Stimulated activated CD4-positive, alpha-beta T cell treated with anti-CD3 and anti-CD28 coated beads, Interleukin-12 subunit alpha, Interleukin-12 subunit beta, amount 100 ng/mL, for 48 hours (primary cell): ENCODE measurements at regions not wholly inside any gene's neighbourhood (a gene's known extent, or its start where the extent isn't known, plus 50 kb on each side); places are given as distances from the start of the nearest gene placed in this dataset.
"Not testable (repeated sequence)": the region's sequence is repeated elsewhere in the genome, so short reads cannot be mapped to it uniquely, and the experiment has no call there.

Source experiments
- DNase-seq, 3 donors: peaks; one replicate each; pipeline ENCODE4 v3.0.0-alpha.2; 2020; ENCODE audit warnings: low read depth in 2 of 3, low spot score in 1 of 3

DNA sequence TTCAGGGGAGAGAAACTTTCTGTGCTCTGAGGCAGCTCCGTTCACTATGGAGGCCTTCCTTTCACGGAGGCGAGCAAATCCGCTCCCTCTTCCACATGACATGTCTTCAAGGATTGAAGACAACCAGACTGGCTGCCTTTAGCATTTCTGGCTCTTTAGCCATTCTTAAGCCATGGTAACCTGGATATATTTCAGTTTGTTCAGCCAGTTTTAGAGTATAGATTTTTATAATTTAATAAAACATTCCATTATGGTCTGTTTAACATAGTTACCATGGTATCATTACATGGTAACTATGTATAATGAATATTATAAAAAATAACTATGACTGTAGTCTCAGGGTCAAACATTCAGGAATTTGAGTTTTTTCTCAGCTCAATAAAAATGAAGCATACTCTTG is 54.2 kb upstream of the NFIA start:
- no peak for DNase-seq

DNA sequence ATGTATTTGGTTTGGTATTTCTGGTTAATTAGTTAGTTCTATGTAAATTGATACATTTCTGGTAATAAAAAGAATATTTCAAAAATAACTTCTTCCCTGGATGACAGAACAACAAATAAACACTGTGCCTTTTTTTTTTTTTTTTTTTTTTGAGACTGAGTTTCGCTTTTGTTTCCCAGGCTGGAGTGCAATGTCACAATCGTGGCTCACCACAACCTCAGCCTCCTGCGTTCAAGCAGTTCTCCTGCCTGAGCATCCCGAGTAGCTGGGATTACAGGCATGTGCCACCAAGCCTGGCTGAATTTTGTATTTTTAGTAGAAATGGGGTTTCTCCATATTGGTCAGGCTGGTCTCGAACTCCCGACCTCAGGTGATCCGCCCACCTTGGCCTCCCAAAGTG is 64.3 kb upstream of the NFIA start:
- not testable (repeated sequence) for DNase-seq

DNA sequence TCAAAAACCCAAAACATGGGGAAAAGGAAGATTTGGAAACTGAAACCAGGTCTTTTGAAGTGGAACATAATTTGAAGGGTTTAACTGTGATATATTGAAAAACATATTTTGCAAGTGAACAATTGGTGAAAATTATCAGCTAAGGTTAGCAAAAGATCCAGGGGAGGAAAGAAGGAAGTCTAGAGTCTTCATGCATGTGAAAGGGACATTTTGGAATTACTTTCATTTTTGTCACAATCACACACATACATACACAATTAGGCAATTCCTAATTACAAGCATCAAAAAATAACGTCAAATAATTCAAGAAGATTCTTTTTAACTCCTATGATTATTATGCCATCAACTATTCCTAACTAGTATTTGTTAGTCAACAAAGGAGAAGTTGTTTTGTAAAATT is 64.7 kb upstream of the NFIA start:
- no peak for DNase-seq

DNA sequence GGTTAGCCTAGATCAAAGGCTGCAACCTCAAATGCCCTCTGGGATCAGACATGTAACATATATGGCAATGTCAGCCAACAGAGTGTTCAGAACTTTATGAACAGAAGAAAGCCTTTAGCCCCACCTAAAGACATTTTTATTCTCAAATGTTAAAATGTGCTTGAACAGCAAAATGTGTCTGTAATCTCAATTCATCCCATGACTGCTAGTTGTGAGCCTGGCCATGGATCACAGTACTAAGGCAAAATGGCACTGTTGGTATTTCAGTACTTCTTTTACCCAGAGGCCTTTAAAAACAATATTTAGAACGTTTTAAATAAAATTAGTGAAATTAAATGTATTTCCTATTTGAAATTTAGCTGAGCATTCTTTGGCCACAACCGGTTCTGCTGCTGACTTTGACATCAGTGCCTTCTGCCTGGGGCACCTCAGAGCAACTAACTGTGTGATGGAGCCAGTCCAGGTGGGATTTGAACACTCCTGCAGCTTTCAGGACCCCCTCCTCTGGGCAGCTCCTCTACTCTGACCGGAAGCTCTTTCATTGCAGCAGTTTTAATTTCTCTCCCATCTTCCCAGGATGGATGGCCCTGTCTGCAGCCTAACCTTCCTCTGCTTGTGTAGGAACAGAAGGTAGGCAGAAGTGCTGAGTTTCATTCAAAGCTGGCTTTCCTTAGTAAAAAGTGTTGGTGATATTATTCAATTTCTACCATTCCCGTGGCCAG is 68.3 kb upstream of the NFIA start:
- no peak for DNase-seq

DNA sequence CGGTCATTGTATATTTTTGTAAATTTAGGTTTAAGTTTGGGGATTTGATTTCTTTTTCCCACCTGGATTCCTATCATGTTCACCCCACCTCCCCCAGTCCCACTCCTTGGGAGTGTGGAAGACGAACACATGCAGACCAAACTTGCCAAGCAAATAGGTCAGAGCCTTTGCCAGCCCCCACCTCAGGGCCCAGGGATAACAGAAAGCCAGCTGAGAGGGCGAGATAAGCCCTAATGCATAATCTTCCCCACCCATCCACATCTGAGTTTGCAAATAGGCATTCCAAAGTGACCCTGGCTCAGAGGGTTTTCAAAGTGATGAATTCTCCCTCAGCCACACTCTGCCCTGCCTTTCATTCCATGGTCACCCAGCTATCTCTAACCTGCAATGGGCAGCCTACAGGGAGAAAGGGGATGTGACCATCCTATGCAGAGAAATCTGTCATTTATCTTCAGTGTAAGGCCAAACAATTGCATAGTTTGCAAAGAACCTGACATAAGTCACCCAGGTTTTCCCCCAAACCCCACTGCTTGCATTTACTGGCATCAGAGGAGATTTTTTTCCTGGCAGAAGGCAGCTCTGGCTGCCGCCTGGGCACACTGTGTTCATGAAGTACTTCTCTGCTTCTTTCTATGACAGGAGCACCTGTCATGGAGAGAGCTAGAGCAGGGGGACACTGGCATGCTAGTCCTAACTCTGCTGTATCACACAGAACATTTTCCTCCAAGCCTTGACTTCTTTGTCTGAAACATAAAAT is 69.0 kb upstream of the NFIA start:
- no peak for DNase-seq

DNA sequence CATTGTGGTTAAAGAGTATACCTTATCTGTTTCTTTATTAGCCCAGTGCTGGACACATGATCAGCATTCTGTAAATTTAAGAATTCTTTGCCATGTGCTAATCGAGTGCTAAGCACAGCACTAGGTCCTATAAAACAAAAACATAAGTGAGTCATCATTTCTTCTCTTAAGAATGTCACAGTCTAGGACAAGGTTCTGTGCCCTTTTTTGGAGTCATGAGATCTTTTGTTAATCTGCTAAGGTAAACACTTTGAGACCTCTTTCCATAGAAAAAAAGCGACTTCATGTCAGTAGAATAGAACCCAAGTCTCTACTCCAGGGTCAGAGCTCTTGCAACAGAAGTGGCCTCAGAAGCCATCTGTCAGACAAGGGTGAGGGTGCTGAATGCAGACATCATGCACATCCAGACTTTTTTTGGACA is 70.0 kb upstream of the NFIA start:
- no peak for DNase-seq

DNA sequence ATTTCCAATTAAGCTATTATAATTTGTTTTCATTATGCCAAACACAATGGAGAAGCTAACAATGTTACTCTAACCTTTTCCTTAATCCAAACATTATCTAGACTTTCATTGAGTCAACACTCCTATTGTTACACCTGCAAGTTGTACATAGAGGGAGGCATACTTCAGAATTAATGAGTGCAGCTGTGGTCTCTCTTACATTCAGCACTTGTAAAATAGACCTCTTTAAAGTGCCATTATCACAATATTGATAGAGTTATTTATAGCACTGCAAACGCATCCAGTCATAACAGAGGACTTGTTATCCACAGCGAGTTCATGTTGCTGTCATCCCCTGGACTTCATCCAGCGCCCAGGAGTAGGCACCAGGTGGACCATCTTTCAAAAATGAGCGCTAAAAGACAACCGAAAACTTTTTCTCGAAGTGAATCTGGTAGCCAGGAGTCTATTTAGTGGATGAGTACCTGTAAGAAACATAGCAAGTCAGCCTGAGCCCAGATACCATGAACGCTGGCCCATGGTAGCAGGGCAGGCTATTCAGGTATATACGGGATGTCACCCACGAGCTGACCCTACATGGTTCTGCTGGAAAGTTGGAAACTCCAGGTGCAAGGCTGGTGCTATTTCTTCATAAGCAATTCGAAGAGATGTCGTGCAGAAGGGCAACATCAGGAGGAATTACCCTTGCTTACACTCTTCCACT is 70.6 kb upstream of the NFIA start:
- DNase-seq: no peak

DNA sequence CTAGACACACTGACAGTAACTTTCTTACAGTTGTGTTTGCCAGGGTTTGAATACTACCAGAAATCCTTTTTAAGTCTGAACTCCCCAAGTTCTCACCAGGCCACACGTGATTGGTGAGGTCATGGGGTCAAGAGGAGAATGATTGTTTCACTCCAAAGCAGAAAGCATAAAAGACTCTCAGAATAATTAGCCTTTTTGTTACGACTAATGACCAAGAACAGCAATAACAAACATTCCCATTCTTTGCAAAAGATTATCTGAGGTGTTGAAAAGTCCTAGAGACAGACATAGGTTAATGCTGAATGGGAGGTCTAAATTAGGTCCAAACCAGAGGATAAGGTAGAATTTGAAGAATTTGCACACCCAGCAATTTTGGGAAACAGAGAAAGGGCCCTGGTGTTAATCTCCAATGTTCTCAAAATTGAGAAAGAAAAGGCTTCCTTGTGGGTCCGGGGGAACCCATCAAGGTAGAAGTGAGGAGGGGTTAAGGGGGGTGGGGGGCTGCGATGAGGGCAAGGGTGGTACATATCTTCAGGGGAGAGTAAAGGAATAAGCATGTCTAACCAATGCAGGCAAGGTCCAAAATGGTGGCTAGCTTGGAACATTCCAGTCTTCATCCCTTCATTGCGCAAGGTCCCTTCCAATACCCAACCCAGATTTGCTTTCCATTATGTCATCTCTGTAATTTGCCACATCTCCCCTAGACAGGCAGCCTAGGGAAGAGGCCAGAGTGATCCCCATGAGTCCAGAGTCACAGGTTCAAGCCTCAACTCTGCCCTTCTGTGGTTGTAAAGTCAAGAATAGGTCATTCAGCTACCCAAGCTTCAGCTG is 74.6 kb upstream of the NFIA start:
- no peak for DNase-seq

DNA sequence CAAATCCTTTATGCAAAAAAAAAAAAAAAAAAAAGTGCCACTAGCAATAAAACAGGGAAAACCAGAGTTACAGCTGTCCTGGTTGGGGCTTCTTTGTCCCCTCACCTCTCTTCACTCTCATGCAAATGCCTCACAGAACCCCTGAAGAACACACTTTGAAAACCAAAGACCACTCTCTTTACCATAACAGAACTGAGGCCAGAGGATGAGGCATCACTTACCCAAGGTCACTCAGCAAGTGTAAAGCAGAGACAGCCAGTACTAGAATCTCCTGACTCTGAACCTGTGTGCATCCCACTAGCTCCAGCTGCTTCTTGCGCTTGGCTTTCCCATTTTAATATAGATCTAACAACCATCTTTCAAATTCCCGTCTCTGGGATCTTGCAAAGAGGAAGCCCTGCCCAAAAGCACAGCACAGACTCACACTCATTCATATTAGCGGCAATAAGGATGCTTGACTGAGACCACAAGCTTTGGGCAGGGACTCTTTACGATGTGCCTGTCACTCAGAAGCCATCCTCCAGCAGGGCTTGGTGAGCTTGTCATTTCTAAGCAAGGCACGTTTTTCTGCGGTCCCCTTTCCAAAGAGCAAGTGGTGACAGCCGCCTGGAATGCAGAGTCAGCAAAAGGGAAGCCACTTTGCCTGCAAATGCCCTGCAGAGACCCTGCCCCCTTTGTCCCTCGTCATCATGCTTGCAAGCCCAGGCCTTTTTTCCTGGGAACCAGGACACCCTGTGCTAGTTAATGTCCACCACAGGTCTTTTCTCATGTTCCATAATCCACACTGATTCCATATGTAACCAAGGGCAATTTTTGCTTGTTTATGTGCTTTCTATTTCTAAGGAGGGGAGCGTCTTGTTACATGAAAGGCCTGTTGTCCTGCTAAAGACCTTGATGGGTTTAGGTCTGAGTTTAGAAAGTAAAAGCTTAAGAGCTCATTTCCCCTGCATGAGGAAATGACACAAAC is 76.5 kb upstream of the NFIA start:
- DNase-seq: no peak

DNA sequence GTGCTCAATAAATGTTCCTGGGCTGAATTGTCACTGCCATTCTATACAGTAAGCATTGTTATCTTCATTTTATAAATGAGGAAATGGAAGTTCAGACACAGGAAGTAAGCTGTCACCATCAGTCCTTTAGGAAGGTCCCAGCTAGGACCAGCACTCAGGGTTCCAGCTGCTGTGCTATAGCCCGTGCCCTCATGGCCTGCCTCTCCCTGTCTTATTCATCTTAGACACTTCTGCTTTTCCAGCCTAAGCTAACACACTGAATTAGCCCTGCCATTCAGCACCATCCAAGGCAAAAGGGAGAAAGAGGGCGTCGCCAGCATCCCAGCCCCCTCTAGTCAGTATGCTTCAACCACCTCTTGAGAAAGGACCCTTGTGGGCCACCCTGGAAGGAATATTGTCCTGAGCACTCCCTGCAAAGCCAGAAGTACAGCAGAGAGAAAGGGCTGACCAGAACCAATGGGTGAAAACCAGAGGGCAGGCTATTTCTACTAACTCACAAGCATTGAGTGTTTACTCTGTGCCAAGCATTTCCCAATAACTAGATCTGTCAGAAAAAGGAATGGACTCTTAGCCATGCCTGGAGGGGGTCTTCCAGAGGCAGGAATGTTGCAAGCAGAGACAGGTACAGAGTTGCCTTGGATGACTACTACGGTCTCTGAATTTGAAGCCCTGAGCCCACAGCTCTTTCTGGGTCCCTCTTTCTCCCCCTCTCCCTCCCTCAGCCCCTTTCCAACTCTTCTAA is 77.9 kb upstream of the NFIA start:
- no peak for DNase-seq

DNA sequence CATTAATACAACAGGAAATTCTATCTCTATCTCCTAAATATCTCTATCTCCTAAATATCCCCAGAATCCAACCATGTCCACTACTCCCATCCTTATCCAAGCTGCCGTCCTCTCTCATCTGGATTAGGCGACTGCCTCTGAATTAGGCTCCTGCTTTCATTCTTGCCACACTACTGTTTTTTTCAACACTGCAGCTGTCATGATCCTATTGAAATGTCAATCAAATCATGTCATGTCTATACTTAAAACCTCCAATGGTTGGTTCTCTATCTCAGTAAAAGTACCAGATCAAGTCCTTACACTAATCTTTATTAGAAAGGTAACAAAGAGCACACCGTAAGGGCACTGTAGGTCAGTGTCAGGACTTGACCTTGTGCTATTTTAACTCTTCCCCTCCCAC is 82.0 kb upstream of the NFIA start:
- no peak for DNase-seq

DNA sequence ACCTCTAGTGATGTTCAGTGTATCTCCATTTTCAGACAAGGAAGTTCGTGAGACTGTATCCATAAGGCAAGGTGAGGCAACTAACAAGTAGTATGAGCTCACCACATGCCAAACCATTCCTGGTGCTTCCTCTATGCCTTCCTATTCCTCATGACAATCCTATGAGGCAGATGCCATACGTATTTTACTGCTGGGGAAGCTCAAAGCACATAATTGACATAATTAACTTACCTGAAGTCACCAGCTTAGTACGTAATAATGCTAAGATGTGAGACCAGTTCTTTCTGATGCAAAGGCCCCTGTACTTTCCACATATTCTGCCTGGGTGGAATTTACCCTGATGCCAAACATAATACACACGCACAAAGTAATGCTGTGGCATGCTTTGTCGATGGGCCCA is 83.6 kb upstream of the NFIA start:
- DNase-seq: no peak

DNA sequence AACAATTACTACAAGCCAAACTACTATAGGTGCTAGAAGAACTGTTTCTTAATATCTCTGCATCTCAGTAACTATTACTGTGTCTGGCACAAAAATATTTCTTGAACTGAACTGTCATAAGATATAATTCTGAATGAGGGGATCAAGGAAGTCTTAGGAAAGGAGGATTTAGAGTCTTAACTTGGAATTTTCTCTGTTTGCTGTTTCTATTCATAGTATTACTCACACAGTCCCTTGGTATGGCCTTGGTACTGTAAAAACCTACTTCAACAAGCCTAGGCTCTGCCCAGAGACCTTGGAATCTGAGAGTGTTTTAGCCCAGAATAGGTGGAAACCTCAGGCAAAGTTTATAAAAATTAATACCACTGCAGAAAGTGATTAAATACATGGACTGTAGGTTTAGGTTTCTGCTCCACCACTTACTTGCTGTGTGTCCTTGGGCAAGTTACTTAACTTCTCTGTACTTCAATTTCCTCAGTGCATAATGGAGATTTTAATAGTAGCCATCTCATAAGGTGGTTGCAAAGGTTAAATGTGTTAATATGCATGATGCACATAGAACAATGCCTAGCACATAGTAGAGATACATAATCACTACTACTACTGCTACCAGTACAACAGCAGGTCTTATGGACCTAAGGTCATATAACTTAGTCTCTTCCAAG is 87.4 kb upstream of the NFIA start:
- DNase-seq: no peak

DNA sequence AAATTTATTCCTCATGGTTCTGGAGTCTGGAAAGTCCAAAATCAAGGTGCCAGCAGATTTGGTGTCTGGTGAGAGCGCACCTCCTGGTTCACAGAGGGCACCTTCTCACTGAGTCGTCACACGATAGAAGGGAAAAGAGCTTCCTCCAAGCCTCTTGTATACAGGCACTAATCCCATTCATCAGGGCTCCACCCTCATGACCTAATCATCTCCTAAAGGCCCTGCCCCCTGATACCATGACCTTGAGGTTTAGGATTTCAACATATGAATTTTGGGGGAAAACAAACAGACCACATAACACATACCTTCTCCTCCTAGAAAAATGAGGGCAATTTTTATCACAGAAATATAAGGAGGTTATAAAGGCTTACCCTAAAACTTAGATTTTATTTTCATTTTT is 88.0 kb upstream of the NFIA start:
- DNase-seq: no peak

DNA sequence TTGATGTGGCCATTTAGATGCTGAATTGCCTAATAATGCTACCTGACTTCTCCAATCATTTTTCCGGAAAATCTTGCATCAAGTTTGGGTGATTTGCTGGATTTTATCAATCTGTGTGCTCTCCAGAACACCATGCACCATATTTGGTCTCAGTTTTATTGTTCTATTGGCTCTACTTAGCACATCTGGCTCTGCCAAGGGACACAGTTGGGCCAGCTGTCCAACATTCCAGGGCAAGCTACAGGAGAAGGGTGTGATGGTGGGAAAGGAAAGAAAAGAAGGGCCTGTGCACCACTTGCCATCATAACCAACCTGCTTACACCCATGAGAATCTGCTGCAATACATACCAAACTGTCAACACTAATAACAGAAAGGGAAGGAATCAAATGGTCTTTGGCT is 90.2 kb upstream of the NFIA start:
- no peak for DNase-seq

DNA sequence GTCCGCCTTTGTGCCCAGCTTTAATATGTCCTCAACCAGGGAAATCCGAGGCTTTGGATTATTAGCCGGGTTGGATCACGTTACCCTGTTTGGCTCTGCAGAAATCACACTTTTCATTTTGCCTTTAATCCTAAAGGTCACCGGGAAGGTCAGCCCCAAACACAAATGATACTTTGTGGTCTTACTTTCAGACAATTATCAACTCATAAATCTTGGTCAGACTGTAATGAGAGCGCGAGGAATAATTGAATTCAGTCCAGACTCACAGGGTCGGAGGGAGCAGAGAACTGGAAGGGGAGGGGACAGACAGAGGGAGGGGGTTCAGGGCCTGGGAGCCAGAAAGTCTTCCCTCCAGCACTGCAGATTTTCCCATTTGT is 91.7 kb upstream of the NFIA start:
- no peak for DNase-seq

DNA sequence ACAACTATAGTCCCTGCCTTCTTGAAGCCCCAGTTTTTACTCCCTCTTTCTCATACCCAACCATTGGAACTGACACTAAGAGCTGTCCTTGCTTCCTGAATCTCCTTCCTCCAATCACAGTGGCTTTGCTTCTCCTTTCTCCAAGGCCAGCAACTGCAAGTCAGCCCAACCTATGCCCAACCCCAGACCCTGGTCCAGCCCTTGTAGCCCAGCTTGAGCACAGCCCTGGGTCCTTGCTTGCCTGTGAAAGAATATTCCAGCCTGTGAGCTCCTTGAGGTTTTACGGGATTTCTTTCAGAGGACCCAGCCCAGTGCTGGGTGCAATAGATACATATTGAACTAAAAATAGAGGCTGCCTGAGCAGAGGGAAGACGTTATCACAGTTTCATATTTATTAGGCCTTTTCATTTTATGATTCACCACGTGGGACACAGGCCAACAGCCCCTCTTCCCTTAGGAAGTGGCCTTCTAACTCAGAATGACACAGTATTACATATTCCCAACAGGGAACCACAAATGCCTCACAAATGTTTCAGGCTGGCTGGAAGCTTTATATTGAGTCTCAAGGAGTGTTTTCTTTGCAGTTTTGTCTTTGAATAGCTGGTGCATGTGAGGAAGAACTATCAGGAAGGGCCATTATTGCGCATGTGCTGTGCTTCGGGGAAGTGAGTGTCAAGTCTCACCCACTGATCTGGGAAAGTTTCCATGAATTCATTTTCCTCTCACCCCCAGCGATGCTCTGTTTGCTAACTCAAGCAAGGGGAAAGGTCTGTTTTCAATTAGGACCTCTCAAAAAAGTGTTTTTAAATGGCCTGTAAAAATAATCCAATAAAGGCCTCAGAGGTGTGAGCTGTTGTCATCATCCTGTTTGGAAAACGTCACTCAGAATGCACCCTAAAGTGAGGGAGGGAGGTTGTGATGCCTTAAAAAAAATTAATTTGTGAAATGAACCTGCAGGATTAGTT is 92.3 kb upstream of the NFIA start:
- DNase-seq: no peak

DNA sequence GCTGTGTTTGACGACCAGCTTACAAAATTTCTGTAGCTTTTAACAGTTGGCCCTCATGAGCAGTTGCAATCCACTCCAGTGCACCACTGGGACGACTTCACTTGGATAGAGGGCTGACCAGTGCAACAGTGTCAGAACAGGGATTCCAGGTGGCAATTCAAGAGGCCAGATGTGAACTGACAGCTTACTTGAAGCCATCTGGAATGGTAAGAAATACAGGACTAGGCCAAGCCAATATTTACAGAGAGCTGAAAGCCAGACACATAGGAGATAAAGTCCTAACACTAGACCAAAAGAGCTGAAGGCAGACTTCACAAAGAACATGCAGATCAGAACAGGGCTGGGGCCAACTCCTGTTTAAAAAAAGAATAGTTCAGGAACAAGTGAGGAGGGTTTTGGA is 93.5 kb upstream of the NFIA start:
- DNase-seq: no peak
